DOHH2 (cell line): ENCODE measurements at regions not wholly inside any gene's neighbourhood (a gene's known extent, or its start where the extent isn't known, plus 50 kb on each side); places are given as distances from the start of the nearest gene placed in this dataset.

ENCODE experiments used
- CTCF ChIP-seq: fragments of 200-600 bp; sonication (generic); IDR thresholded peaks from one replicate; pipeline ENCODE4 v1.5.1; 2014; ENCODE audit warnings: antibody characterized with exemption, mild to moderate bottlenecking, low read depth, low read length; ENCODE audit not compliant: poor library complexity, severe bottlenecking
- EZH2phosphoT487 ChIP-seq: fragments of 200-600 bp; sonication (generic); IDR thresholded peaks from 2 replicates; pipeline ENCODE4 v1.6.1; 2017; ENCODE audit warnings: borderline replicate concordance, mild to moderate bottlenecking, antibody characterized with exemption, low read length, moderate library complexity, mixed read lengths

DNA sequence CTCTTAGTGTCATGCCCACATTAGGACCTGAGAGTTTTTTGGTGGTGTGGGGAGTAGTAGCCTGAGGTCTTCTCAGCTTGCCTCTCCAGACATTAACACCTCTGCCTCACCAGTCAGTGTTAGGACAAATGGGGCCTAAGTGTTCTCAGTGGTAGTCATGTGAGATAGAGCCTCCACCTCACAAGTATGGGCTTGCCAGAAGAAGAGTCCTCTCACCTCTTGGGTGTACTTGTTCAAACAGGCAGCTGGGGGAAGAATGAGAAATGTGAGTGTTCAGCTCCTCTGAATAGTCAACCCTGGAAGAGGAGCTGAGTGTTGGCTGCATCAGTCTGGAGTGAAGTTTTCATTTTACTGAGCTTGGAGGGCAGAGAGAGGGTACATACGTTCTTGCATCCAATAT, 464.6 kb downstream of the POM121L12 start:
- TF ChIP-seq CTCF (no peak), EZH2phosphoT487 (no peak)
